H1 (cell line): ENCODE measurements at regions not wholly inside any gene's neighbourhood (a gene's known extent, or its start where the extent isn't known, plus 50 kb on each side); places are given as distances from the start of the nearest gene placed in this dataset.

Source experiments
- KDM4A ChIP-seq: IDR thresholded peaks from one replicate; pipeline ENCODE4 v1.7.1; 2012; ENCODE audit warnings: low read depth, mild to moderate bottlenecking, moderate library complexity, low read length, inconsistent platforms; ENCODE audit not compliant: severe bottlenecking
- POLR2AphosphoS5 ChIP-seq: IDR thresholded peaks from 2 replicates; pipeline ENCODE4 v1.6.1; 2011; ENCODE audit warnings: low read depth, low read length

- TF ChIP-seq KDM4A (no peak), POLR2AphosphoS5 (no peak)
Observed at GRCh38 chr3:34725774-34726173, 913.6 kb upstream of the ARPP21 start (continued).
